Hypothalamus (tissue), 51 donors: ENCODE measurements at regions not wholly inside any gene's neighbourhood (a gene's known extent, or its start where the extent isn't known, plus 50 kb on each side); places are given as distances from the start of the nearest gene placed in this dataset.

Experiments used
- DNase-seq, 51 donors: peaks; one replicate each; lab custom pipeline; 2025; lab: John Stamatoyannopoulos, UW

DNA sequence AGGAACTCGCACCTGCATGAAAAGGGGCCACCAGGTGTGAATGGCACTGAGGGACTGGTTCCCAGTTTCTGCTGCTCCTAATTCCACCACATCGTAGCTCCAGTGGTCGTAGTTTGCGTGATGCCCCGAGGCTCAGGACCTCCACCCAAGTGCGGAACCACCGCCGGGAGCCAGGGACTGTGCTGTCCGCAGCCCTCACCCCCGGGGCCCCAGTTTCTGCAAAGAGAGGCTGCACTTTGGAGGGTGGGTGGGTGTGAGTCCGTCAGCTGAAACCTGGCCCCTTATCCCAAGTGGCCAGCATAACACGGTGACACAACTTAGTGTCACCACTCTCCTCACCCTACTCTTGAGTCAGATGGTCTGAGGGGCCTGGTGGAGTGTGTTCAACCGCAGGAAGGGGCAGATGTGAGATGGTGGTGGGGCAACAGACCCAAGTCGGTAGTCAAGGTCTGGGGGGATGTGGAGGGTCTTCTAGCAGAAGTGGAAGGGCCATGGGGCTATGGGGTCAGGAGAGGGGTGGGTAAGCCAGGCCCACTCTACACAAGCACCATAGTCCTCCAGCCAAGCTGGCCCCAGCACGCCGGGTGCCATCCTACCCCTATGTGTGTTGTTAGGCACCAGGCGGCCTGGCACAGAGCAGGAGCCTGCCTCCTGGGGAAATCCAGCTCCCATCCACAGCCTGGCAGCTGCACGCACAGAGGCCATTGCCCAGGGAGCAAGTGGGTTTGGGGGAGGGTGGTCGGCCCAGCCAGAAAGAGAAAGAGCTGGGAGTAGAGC, 1301.6 kb downstream of the UQCRFS1 start:
- no peak for DNase-seq

- no peak for DNase-seq
These were observed 1303.1 kb downstream of the UQCRFS1 start for GRCh38 chr19:27909861-27910260.

- no peak for DNase-seq
These were observed 1303.6 kb downstream of the UQCRFS1 start for GRCh38 chr19:27909185-27909840.

DNA sequence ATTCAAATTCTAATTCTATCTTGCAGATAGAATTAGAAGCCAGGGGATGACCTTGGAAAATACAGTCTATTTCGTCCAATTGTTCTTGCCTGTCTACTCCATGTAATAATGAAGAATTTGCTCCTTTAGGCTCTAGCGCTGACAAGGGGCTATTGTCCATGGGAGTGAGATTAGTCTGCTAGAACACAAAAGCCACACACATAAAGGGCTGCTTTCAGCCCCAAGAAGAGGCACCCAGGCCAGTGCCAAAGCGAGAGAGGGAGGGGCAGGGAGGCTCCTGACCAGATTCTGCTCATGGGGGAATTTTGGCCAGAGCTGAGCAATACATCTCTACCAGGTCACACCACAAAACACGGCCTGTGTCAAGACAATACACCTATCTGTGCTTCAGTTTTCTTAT, 1306.9 kb downstream of the UQCRFS1 start:
- peak in 39 of 51 donors; percentile 1 to 77 (median 44) for DNase-seq

DNA sequence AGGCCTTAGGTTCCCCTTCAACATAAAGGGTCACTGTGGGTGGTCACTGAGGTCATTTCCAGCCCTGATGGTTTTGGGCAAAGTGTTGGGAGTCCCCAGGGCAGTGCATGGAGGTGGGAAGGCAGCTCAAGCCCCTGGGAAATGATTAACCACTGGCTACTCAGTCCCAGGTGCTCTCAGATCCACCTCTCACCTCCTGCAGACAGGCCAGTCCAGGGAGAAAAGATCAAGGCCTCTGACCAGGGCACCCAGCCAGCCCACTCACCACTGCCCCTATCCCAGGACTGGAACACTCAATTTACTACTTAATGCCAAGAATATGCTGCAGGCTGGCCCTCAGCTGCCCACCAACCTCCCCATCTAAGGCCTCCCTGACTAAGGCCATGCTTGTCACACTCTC, 1307.9 kb downstream of the UQCRFS1 start:
- DNase-seq, result no peak

- DNase-seq, result no peak
These were observed 1311.9 kb downstream of the UQCRFS1 start for GRCh38 chr19:27901078-27901477.

- DNase-seq, result no peak
These were observed 1316.9 kb downstream of the UQCRFS1 start for GRCh38 chr19:27896091-27896490.

DNA sequence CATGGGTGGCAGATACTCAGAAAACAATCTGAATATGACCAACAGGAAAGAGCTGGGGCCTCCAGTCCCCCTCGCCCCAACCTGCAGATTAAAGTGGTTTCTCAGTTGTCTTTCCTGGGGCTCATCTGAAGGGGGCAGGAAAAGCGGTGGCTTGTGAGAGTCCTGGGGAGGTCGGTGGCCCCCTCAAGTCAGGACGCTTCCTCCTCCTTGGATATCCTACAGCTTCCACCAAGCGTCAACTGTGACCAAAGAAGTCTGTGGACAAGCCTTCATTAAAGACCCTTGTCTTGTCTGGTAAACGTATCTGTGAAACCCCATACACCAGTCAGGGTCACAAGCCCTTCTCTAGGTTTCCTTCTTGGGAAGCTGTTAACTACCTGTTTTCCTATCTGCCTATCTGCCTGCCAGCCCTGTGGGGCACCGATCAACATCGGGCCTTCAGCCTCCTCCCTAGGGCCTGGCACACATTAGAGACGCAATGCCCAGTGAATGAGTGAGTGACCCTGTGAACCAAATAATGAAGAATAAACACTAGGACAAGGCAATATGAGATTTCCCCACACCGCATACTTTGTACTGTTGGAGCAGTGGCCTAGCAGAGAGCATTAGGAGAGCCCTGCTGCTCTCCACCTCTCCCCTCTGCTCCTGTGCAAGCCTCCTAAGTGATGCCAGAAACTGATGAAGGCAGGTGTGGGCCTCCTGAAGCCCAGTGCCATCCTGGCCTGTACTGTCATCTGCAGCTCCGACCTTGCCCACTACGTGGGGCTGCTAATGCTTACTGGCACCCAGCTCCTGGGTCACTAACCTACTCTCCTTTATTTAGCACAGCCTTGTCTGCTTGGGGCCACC, 1317.8 kb downstream of the UQCRFS1 start:
- no peak for DNase-seq

- DNase-seq, result no peak
These were observed 1320.5 kb downstream of the UQCRFS1 start for GRCh38 chr19:27892500-27892899.

DNA sequence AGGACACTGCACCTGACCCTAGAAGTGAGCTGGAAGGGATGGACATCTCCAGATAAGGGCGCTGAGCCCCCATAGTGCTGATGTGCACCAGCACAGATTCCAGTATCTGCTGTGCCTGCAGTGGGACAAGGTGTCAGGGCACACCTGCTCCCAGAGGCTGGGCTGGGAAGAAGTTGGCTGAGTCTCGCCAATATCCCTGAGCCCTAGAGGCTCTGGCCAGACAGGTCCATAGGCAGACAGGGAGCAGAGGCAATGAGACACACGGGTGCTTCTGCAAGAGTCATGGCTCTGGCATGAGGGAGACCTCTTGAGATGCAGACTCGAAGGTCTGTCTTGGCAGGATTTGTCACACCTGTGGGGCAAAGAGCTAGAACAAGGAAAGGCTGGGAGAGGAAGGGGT, 1321.5 kb downstream of the UQCRFS1 start:
- no peak for DNase-seq

DNA sequence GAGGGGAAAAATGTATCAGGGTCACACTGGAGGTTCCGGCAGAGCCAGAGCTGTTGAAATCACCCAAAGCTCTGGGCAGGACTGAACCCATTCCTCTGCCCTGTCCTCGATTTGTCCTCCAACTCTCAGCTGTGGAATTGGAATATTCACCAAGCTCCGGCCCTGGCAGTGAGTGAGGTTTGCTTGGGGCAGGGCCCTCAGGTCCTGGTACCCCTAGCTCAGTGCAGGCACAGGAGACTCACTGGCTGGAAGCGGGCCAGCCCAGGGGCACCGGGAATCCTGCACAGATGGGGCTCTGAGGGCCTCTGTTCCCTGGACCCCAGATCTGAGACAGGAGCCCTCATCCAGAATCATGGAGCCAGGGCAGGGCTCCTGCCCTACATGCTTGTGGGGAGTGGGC, 1322.3 kb downstream of the UQCRFS1 start:
- DNase-seq, result no peak

GRCh38 chr19:27890206-27890605, 1322.7 kb downstream of the UQCRFS1 start:
- DNase-seq, result no peak

GRCh38 chr19:27889156-27889555, 1323.8 kb downstream of the UQCRFS1 start:
- no peak for DNase-seq

DNA sequence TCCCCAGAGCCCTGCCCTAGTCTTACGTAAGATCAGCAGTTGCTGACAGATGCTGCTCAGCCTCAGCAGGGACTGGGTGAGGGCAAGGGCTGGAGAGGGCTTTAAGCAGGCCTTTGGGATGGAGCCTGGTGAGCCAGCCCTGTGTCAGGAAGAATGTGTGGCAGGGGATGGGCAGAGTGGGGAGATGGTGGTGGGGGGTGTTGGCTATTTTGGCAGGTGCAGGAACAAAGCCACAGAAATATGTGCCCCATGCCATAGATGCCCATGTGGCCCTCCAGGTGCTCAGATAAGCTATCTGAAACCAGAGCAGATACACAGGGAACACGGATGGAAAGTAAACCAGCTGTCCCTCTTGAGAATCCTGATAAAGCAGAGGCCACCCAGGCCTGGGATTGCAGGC, 1325.0 kb downstream of the UQCRFS1 start:
- no peak for DNase-seq

GRCh38 chr19:27885359-27885758, 1327.6 kb downstream of the UQCRFS1 start:
- no peak for DNase-seq

DNA sequence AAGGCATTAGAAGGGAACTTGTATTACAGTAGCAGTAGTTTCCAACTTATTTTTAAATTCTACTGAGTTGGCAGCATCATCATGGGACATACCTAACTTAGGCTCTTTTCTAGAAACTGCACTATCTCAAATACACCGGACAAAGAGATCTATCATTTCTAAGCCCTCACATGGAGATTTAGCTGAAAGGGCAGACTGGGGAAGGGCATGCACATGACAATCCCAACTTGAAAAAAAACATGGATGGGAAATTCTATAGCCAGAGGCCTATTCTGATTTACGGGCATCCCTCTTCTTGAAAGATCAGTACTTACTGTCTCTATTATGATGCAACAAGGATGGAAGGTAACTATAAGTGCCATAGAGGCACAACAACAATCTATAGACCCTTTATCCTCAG, 1328.6 kb downstream of the UQCRFS1 start:
- DNase-seq, result no peak

DNA sequence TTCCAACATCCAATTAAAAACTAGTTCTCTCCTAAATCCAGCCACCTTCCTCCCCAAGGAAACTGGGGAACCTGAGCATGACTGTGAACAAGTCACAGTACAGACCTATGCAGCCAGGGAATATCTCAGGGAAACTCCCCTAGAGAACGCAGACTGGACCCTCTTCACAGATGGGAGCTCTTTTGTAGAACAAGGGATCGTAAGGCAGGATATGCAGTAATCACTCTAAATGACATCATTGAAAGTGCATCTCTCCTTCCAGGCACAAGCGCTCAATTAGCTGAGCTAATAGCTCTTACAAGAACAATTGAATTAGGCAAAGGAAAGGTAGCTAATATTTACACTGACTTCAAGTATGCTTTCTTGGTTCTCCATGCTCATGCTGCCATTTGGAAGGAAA, 1331.7 kb downstream of the UQCRFS1 start:
- DNase-seq, result no peak

- no peak for DNase-seq
These were observed 1335.9 kb downstream of the UQCRFS1 start for GRCh38 chr19:27876976-27877512.

- no peak for DNase-seq
These were observed 1336.5 kb downstream of the UQCRFS1 start for GRCh38 chr19:27876489-27876888.

DNA sequence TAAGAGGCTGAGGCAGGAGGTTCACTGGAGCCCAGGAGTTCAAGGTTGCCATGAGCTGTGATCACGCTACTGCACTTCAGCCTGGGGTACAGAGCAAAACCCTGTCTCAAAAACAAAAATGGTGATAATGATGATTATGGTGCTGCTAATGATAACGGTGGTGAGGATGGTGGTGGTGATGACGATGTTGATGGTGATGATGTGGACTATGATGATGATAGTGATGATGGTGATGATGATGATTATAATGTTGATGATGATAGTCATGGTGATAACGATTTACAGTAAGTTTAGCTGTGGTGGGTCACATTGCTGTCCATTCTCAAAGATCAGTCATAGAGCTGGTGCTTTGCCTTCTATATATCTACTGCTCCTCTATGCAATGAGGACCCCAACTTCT, 1340.6 kb downstream of the UQCRFS1 start:
- no peak for DNase-seq

DNA sequence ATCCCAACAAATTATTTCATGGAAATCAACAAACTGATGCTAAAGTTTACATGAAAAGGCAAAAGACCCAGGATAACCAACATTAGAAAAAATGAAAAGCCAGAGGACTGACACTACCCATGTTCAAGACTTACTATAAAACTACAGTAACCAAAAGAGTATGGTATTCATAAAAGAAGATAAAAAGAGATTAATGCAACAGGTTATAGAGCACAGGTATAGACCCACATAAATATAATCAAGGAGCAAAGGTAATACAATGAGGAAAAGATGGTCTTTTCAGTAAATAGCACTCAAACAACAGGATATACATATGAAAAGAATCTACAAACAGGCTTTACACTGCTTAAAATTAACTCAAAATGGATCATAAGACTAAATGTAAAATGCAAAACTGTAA, 1342.7 kb downstream of the UQCRFS1 start:
- DNase-seq, result no peak
